H1 (cell line): ENCODE measurements at regions not wholly inside any gene's neighbourhood (a gene's known extent, or its start where the extent isn't known, plus 50 kb on each side); places are given as distances from the start of the nearest gene placed in this dataset.

Experiments used
- CTCF ChIA-PET: fragments of 300-600 bp; sonication (Branson Sonifier 250); formaldehyde crosslinking; loops from one replicate; lab custom pipeline; 2021; ENCODE audit not compliant: partially characterized antibody; lab: Charles Lee
- POLR2A ChIA-PET: fragments of 300-600 bp; sonication (Branson Sonifier 250); formaldehyde crosslinking; loops from one replicate; lab custom pipeline; 2021; ENCODE audit warnings: inconsistent platforms; ENCODE audit not compliant: partially characterized antibody; lab: Charles Lee
- DNase-seq, 2 experiments: peaks; one replicate each; pipeline versions ENCODE4 v3.0.0 to v3.0.0-alpha.2; 2010 to 2022; ENCODE audit warnings: low spot score in 2 of 2, low read depth in 1 of 2, mixed read lengths in 1 of 2
- FAIRE-seq: peaks from 2 replicates; lab custom pipeline; 2011; peaks lifted over from hg19 to GRCh38; lab: Jason Lieb, UNC
- H2AFZ ChIP-seq: 2 replicates; pipeline ENCODE4 v1.8.1; 2012; ENCODE audit warnings: low read length, inconsistent platforms
- H2AK5ac ChIP-seq: 2 replicates; pipeline ENCODE4 v1.6.1; 2013; ENCODE audit warnings: low read depth, low read length
- H2BK120ac ChIP-seq: replicated peaks from 2 replicates; pipeline ENCODE3; 2013; ENCODE audit warnings: low read depth, low read length, inconsistent platforms
- H2BK12ac ChIP-seq: 2 replicates; pipeline ENCODE4 v1.6.1; 2013; ENCODE audit warnings: low read depth, low read length
- H2BK15ac ChIP-seq: 2 replicates; pipeline ENCODE4 v1.6.1; 2013; ENCODE audit warnings: low read length
- H2BK20ac ChIP-seq: 2 replicates; pipeline ENCODE4 v1.6.1; 2013; ENCODE audit warnings: low read length
- H2BK5ac ChIP-seq: 2 replicates; pipeline ENCODE4 v1.6.1; 2013; ENCODE audit warnings: low read depth, low read length
- H3K14ac ChIP-seq: 2 replicates; pipeline ENCODE4 v1.6.1; 2013; ENCODE audit warnings: inconsistent platforms; ENCODE audit not compliant: insufficient read length
- H3K18ac ChIP-seq: 2 replicates; pipeline ENCODE4 v1.6.1; 2013; ENCODE audit warnings: low read length; ENCODE audit errors: extremely low read depth
- H3K23ac ChIP-seq: 2 replicates; pipeline ENCODE4 v1.6.1; 2013; ENCODE audit warnings: inconsistent platforms; ENCODE audit not compliant: insufficient read length
- H3K23me2 ChIP-seq: 2 replicates; pipeline ENCODE4 v1.6.1; 2013; ENCODE audit warnings: low read depth, low read length
- H3K27ac ChIP-seq: 2 replicates; pipeline ENCODE4 v1.6.1; 2011; ENCODE audit warnings: low read depth, low read length, inconsistent platforms
- H3K27me3 ChIP-seq, 4 experiments: replicated peaks in 1 of 4; 1 replicate in 1 of 4; 2 replicates in 3 of 4; pipeline versions ENCODE4 v1.6.1 to v1.8.1; 2011 to 2013; ENCODE audit warnings: low read length in 3 of 4, mild to moderate bottlenecking in 3 of 4, inconsistent platforms in 2 of 4, mixed read lengths in 2 of 4, moderate library complexity in 1 of 4; ENCODE audit not compliant: control insufficient read depth in 3 of 4, insufficient read depth in 3 of 4; ENCODE audit errors: extremely low read depth in 1 of 4
- H3K36me3 ChIP-seq, 4 experiments: 2 replicates each; pipeline versions ENCODE4 v1.6.1 to v1.8.1; 2011 to 2013; ENCODE audit warnings: mild to moderate bottlenecking in 4 of 4, low read length in 3 of 4, moderate library complexity in 2 of 4, control low read depth in 1 of 4, inconsistent platforms in 1 of 4; ENCODE audit not compliant: insufficient read depth in 4 of 4, control insufficient read depth in 2 of 4
- H3K4ac ChIP-seq: replicated peaks from 2 replicates; pipeline ENCODE3; 2013; ENCODE audit warnings: low read length, low read depth, mixed read lengths, inconsistent platforms; ENCODE audit not compliant: insufficient read length
- H3K4me1 ChIP-seq, 4 experiments: replicated peaks in 1 of 4; 1 replicate in 1 of 4; 2 replicates in 3 of 4; pipeline versions ENCODE4 v1.6.1 to v1.8.1; 2011 to 2013; ENCODE audit warnings: low read length in 3 of 4, inconsistent platforms in 2 of 4, mixed read lengths in 1 of 4; ENCODE audit not compliant: insufficient read depth in 4 of 4, control insufficient read depth in 3 of 4
- H3K4me2 ChIP-seq, 2 experiments: 2 replicates each; pipeline versions ENCODE4 v1.6.1 to v1.8.1; 2011 to 2013; ENCODE audit warnings: low read depth in 2 of 2, low read length in 2 of 2, control low read depth in 1 of 2, inconsistent platforms in 1 of 2, mild to moderate bottlenecking in 1 of 2; ENCODE audit not compliant: insufficient read depth in 1 of 2
- H3K4me3 ChIP-seq, 4 experiments: fragments of 200-600, 300-600 bp in 1 of 4; sonication (generic), shearing (Covaris generic), sonication (Bioruptor Twin) in 1 of 4; 2 replicates each; pipeline versions ENCODE4 v1.5.1 to v1.8.1; 2011 to 2016; ENCODE audit warnings: low read length in 4 of 4, low read depth in 3 of 4, control low read depth in 2 of 4, inconsistent platforms in 2 of 4, mild to moderate bottlenecking in 2 of 4, mixed read lengths in 1 of 4, moderate library complexity in 1 of 4; ENCODE audit not compliant: insufficient read depth in 2 of 4; ENCODE audit errors: extremely low read depth in 1 of 4
- H3K56ac ChIP-seq: replicated peaks from 2 replicates; pipeline ENCODE3; 2013; ENCODE audit warnings: low read depth, mild to moderate bottlenecking, mixed read lengths, low read length, inconsistent platforms; ENCODE audit not compliant: insufficient read length
- H3K79me1 ChIP-seq: 2 replicates; pipeline ENCODE4 v1.6.1; 2013; ENCODE audit warnings: low read depth, low read length, control low read depth
- H3K79me2 ChIP-seq, 2 experiments: 2 replicates each; pipeline versions ENCODE4 v1.6.1 to v1.8.1; 2012 to 2013; ENCODE audit warnings: low read length in 2 of 2, mild to moderate bottlenecking in 2 of 2, inconsistent platforms in 1 of 2; ENCODE audit not compliant: insufficient read depth in 2 of 2, control insufficient read depth in 1 of 2
- H3K9ac ChIP-seq, 4 experiments: replicated peaks in 1 of 4; 1 replicate in 1 of 4; 2 replicates in 3 of 4; pipeline versions ENCODE4 v1.6.1 to v1.8.1; 2011 to 2013; ENCODE audit warnings: low read depth in 3 of 4, low read length in 3 of 4, control low read depth in 2 of 4, mild to moderate bottlenecking in 2 of 4, moderate library complexity in 2 of 4, inconsistent platforms in 1 of 4; ENCODE audit errors: extremely low read depth in 1 of 4
- H3K9me3 ChIP-seq, 2 experiments: 2 replicates each; pipeline versions ENCODE4 v1.6.1 to v1.8.1; 2012 to 2013; ENCODE audit warnings: mild to moderate bottlenecking in 2 of 2, moderate library complexity in 2 of 2, control low read depth in 1 of 2, inconsistent platforms in 1 of 2, low read depth in 1 of 2, low read length in 1 of 2, mixed read lengths in 1 of 2; ENCODE audit not compliant: insufficient read depth in 2 of 2
- H4K20me1 ChIP-seq, 2 experiments: replicated peaks in 1 of 2; 2 replicates each; pipeline versions ENCODE3 to v1.8.1; 2011 to 2013; ENCODE audit warnings: inconsistent platforms in 2 of 2, low read length in 2 of 2, mild to moderate bottlenecking in 1 of 2; ENCODE audit not compliant: insufficient read depth in 2 of 2, control insufficient read depth in 1 of 2
- H4K5ac ChIP-seq: 2 replicates; pipeline ENCODE4 v1.6.1; 2013; ENCODE audit warnings: low read length, low read depth, mixed read lengths, inconsistent platforms; ENCODE audit not compliant: insufficient read length
- H4K8ac ChIP-seq: 2 replicates; pipeline ENCODE4 v1.8.0; 2013; ENCODE audit warnings: mild to moderate bottlenecking, moderate library complexity, low read length, inconsistent platforms; ENCODE audit not compliant: insufficient read depth; ENCODE audit errors: extremely low read depth
- H4K91ac ChIP-seq: replicated peaks from 2 replicates; pipeline ENCODE3; 2013; ENCODE audit warnings: low read length, mixed read lengths, inconsistent platforms; ENCODE audit not compliant: insufficient read length
- ATF2 ChIP-seq: IDR thresholded peaks from 2 replicates; pipeline ENCODE4 v1.6.1; 2012; ENCODE audit warnings: low read length, inconsistent platforms
- EZH2 ChIP-seq: fragments of 200-600 bp; sonication (generic); IDR thresholded peaks from 2 replicates; pipeline ENCODE4 v1.7.1; 2012; ENCODE audit warnings: low read depth, mild to moderate bottlenecking, moderate library complexity, low read length, inconsistent platforms; ENCODE audit not compliant: severe bottlenecking
- SP1 ChIP-seq: IDR thresholded peaks from 2 replicates; pipeline ENCODE4 v1.6.1; 2011; ENCODE audit warnings: low read depth, low read length
- SP2 ChIP-seq: IDR thresholded peaks from 2 replicates; pipeline ENCODE4 v1.6.1; 2012; ENCODE audit warnings: mild to moderate bottlenecking, low read length, inconsistent platforms
- WGBS, 2 experiments: shearing (Covaris generic) in 1 of 2; methylation state at CpG; one replicate each; pipeline versions ENCODE4 v1.1.6 to v1.1.7; 2013 to 2015; ENCODE audit warnings: low lambda C conversion rate in 2 of 2, mixed read lengths in 2 of 2, inconsistent platforms in 1 of 2, low coverage in 1 of 2, missing lambda C conversion rate in 1 of 2; ENCODE audit not compliant: insufficient replicate concordance in 2 of 2, insufficient coverage in 1 of 2, insufficient read length in 1 of 2; ENCODE audit errors: extremely low coverage in 1 of 2, missing lambda C conversion rate in 1 of 2; 5-methylcytosine and 5-hydroxymethylcytosine counted together

GRCh38 chr10:131775833-131776232 lies 125.0 kb upstream of the PPP2R2D start:
- DNase-seq (peak in 1 of 2 experiments; percentile 44), FAIRE-seq (no peak)
- Histone ChIP-seq H3K79me2 (no peaks in the 10 kb centered on the region), H2BK12ac (no peak overlapping the region), H3K4me3 (no peak overlapping the region), H2BK120ac (no peak overlapping the region), H3K14ac (no peak overlapping the region), H3K18ac (no peak overlapping the region), H3K23ac (no peak overlapping the region), H2AFZ (no peak overlapping the region), H3K27ac (no peak overlapping the region), H3K4me1 (no peaks in the 10 kb centered on the region; a peak in 1 of 7 replicates), H3K4ac (no peak overlapping the region), H4K20me1 (no peaks in the 10 kb centered on the region), H4K8ac (no peak overlapping the region), H4K91ac (no peak overlapping the region), H3K27me3 (no peaks in the 10 kb centered on the region), H2BK5ac (no peak overlapping the region), H3K79me1 (no peaks in the 10 kb centered on the region), H3K56ac (no peak overlapping the region), H3K36me3 (no peaks in the 10 kb centered on the region), H3K4me2 (no peak overlapping the region), H4K5ac (no peak overlapping the region), H2BK20ac (no peak overlapping the region), H3K23me2 (no peaks in the 10 kb centered on the region), H3K9me3 (peaks cover 7 to 13% of the 10 kb centered on the region in 2 experiments; a peak in 3 of 4 replicates), H2AK5ac (no peak overlapping the region), H2BK15ac (0 out of 2 replicates have a peak overlapping the region, but pooled peaks have one; percentile 46), H3K9ac (no peak overlapping the region)
- 83% methylated on average over 9 of the region's 11 CpGs; no CpG with 5 or more reads in 1 of the 2 experiments for WGBS, 2 experiments
- ChIA-PET POLR2A (no interaction called here), CTCF (interaction anchor here (0.7 to 3.1 kb wide), 8 partner anchors 11 to 99 kb away, joined by 3 to 29 read pairs (median 5); no protein-coding TSS in a partner anchor)
- TF ChIP-seq SP2 (no peak), SP1 (no peak), EZH2 (no peak), ATF2 (no peak)
